Prostate gland (tissue), 2 donors: ENCODE measurements at regions not wholly inside any gene's neighbourhood (a gene's known extent, or its start where the extent isn't known, plus 50 kb on each side); places are given as distances from the start of the nearest gene placed in this dataset.

ENCODE experiments used
- POLR2A ChIP-seq: fragments of 450-650 bp; IDR thresholded peaks from one replicate; pipeline ENCODE4 v1.6.1; 2016; ENCODE audit warnings: antibody characterized with exemption, mild to moderate bottlenecking
- POLR2AphosphoS5 ChIP-seq: sonication (generic); formaldehyde crosslinking; IDR thresholded peaks from one replicate; pipeline ENCODE4 v1.6.1; 2017; ENCODE audit warnings: antibody characterized with exemption
- TF ChIP-seq, protein P1 (sequence below), 4 experiments: fragments of 200-600 bp in 2 of 4; fragments of 450-650 bp in 2 of 4; sonication (generic) in 2 of 4; IDR thresholded peaks; 1 replicate in 3 of 4; 2 replicates in 1 of 4; pipeline ENCODE4 v1.5.1; 2016 to 2019; ENCODE audit warnings: antibody characterized with exemption in 4 of 4, mild to moderate bottlenecking in 2 of 4, moderate library complexity in 2 of 4

GRCh38 chr2:176449852-176450251 lies 180.6 kb downstream of the MTX2 start:
- TF ChIP-seq POLR2A, result no peak
- no peak for TF ChIP-seq POLR2AphosphoS5
- TF ChIP-seq, protein P1, sequence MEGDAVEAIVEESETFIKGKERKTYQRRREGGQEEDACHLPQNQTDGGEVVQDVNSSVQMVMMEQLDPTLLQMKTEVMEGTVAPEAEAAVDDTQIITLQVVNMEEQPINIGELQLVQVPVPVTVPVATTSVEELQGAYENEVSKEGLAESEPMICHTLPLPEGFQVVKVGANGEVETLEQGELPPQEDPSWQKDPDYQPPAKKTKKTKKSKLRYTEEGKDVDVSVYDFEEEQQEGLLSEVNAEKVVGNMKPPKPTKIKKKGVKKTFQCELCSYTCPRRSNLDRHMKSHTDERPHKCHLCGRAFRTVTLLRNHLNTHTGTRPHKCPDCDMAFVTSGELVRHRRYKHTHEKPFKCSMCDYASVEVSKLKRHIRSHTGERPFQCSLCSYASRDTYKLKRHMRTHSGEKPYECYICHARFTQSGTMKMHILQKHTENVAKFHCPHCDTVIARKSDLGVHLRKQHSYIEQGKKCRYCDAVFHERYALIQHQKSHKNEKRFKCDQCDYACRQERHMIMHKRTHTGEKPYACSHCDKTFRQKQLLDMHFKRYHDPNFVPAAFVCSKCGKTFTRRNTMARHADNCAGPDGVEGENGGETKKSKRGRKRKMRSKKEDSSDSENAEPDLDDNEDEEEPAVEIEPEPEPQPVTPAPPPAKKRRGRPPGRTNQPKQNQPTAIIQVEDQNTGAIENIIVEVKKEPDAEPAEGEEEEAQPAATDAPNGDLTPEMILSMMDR (IDR thresholded peaks at IDR 0.05), result no peak
